ENCODE measurements at regions not wholly inside any gene's neighbourhood (a gene's known extent, or its start where the extent isn't known, plus 50 kb on each side); places are given as distances from the start of the nearest gene placed in this dataset.
"Not testable (repeated sequence)": the region's sequence is repeated elsewhere in the genome, so short reads cannot be mapped to it uniquely, and the experiment has no call there.

- no peaks in the 10 kb centered on the region for H3K36me3 ChIP-seq (ENCODE audit: control insufficient read depth, insufficient read depth, low read length)
- CTCF ChIA-PET, result no interaction called here
Measured at GRCh38 chr4:3612934-3613333, 80.7 kb upstream of the LRPAP1 start.

GRCh38 chr4:3612281-3612680 is 80.1 kb upstream of the LRPAP1 start:
- no peaks in the 10 kb centered on the region for H3K36me3 ChIP-seq (ENCODE audit: control insufficient read depth, insufficient read depth, low read length)
- Mint-ChIP-seq H3K36me3 (ENCODE audit: insufficient read depth, unreplicated experiment) (no peaks in the 10 kb centered on the region), H3K4me1 (ENCODE audit: low read depth, unreplicated experiment) (no peaks in the 10 kb centered on the region), H3K9me3 (ENCODE audit: unreplicated experiment) (peaks cover 10% of the 10 kb centered on the region), H3K27ac (ENCODE audit: unreplicated experiment) (no peak overlapping the region), H3K27me3 (ENCODE audit: insufficient read depth, unreplicated experiment) (no peaks in the 10 kb centered on the region), H3K4me3 (ENCODE audit: unreplicated experiment) (no peak overlapping the region)
- no TSS peak for BruUV-seq (replicated peaks)
- ChIA-PET CTCF (no interaction called here), POLR2A (no interaction called here)
- intact Hi-C loops (cut with micrococcal nuclease; ENCODE audit: unreplicated experiment), result no loop called here
- no peak for TF ChIP-seq CTCF (IDR thresholded peaks at IDR 0.05; ENCODE audit: insufficient read depth in 1 of 2, low read depth in 1 of 2, low read length in 1 of 2, severe bottlenecking in 1 of 2, unreplicated experiment in 1 of 2)
- H3K27me3 ChIP-seq (replicated peaks; ENCODE audit: control insufficient read depth, insufficient read depth, low read length), result no peaks in the 10 kb centered on the region
- no peak overlapping the region for H3K4me3 ChIP-seq (ENCODE audit: low read depth, low read length)
- no peak for DNase-seq
- no peaks in the 10 kb centered on the region for H3K9me3 ChIP-seq
- no peaks in the 10 kb centered on the region for H3K4me1 ChIP-seq

More at GRCh38 chr4:3612934-3613333, 80.7 kb upstream of the LRPAP1 start:
- H3K36me3 Mint-ChIP-seq (ENCODE audit: insufficient read depth, unreplicated experiment), result no peaks in the 10 kb centered on the region
- Histone ChIP-seq H3K4me3 (ENCODE audit: low read depth, low read length) (no peak overlapping the region), H3K27me3 (replicated peaks; ENCODE audit: control insufficient read depth, insufficient read depth, low read length) (no peaks in the 10 kb centered on the region), H3K9me3 (no peaks in the 10 kb centered on the region), H3K4me1 (no peaks in the 10 kb centered on the region)
- H3K4me3 Mint-ChIP-seq (ENCODE audit: unreplicated experiment), result no peak overlapping the region
- H3K9me3 Mint-ChIP-seq (ENCODE audit: unreplicated experiment), result peaks cover 10% of the 10 kb centered on the region
- no peak for DNase-seq
- H3K27me3 Mint-ChIP-seq (ENCODE audit: insufficient read depth, unreplicated experiment), result peaks cover 3% of the 10 kb centered on the region
- no peak for TF ChIP-seq CTCF (IDR thresholded peaks at IDR 0.05; ENCODE audit: insufficient read depth in 1 of 2, low read depth in 1 of 2, low read length in 1 of 2, severe bottlenecking in 1 of 2, unreplicated experiment in 1 of 2)
- H3K4me1 Mint-ChIP-seq (ENCODE audit: low read depth, unreplicated experiment), result no peaks in the 10 kb centered on the region
- POLR2A ChIA-PET, result no interaction called here
- H3K27ac Mint-ChIP-seq (ENCODE audit: unreplicated experiment), result no peak overlapping the region
- intact Hi-C loops (cut with micrococcal nuclease; ENCODE audit: unreplicated experiment), result no loop called here
- BruUV-seq (replicated peaks), result no TSS peak

GRCh38 chr4:3611778-3612177 is 79.6 kb upstream of the LRPAP1 start:
- H3K27ac Mint-ChIP-seq (ENCODE audit: unreplicated experiment), result no peak overlapping the region
- H3K4me1 Mint-ChIP-seq (ENCODE audit: low read depth, unreplicated experiment), result no peaks in the 10 kb centered on the region
- peaks cover 10% of the 10 kb centered on the region for H3K9me3 Mint-ChIP-seq (ENCODE audit: unreplicated experiment)
- no peaks in the 10 kb centered on the region for H3K4me1 ChIP-seq
- H3K4me3 ChIP-seq (ENCODE audit: low read depth, low read length), result no peak overlapping the region
- CTCF ChIA-PET, result no interaction called here
- POLR2A ChIA-PET, result no interaction called here
- BruUV-seq (replicated peaks), result no TSS peak
- H3K27me3 ChIP-seq (replicated peaks; ENCODE audit: control insufficient read depth, insufficient read depth, low read length), result no peaks in the 10 kb centered on the region
- intact Hi-C loops (cut with micrococcal nuclease; ENCODE audit: unreplicated experiment), result no loop called here
- DNase-seq, result no peak
- no peaks in the 10 kb centered on the region for H3K27me3 Mint-ChIP-seq (ENCODE audit: insufficient read depth, unreplicated experiment)
- no peaks in the 10 kb centered on the region for H3K36me3 ChIP-seq (ENCODE audit: control insufficient read depth, insufficient read depth, low read length)
- TF ChIP-seq CTCF (IDR thresholded peaks at IDR 0.05; ENCODE audit: insufficient read depth in 1 of 2, low read depth in 1 of 2, low read length in 1 of 2, severe bottlenecking in 1 of 2, unreplicated experiment in 1 of 2), result no peak
- H3K9me3 ChIP-seq, result no peaks in the 10 kb centered on the region
- no peaks in the 10 kb centered on the region for H3K36me3 Mint-ChIP-seq (ENCODE audit: insufficient read depth, unreplicated experiment)
- H3K4me3 Mint-ChIP-seq (ENCODE audit: unreplicated experiment), result no peak overlapping the region

- POLR2A ChIA-PET; H3K4me1 Mint-ChIP-seq (ENCODE audit: low read depth, unreplicated experiment); H3K27me3 ChIP-seq (replicated peaks; ENCODE audit: control insufficient read depth, insufficient read depth, low read length); H3K36me3 ChIP-seq (ENCODE audit: control insufficient read depth, insufficient read depth, low read length); intact Hi-C loops (cut with micrococcal nuclease; ENCODE audit: unreplicated experiment); DNase-seq; H3K4me3 ChIP-seq (ENCODE audit: low read depth, low read length); H3K27ac Mint-ChIP-seq (ENCODE audit: unreplicated experiment); CTCF ChIA-PET; H3K4me3 Mint-ChIP-seq (ENCODE audit: unreplicated experiment); H3K27me3 Mint-ChIP-seq (ENCODE audit: insufficient read depth, unreplicated experiment); H3K4me1 ChIP-seq; H3K36me3 Mint-ChIP-seq (ENCODE audit: insufficient read depth, unreplicated experiment); BruUV-seq (replicated peaks); H3K9me3 ChIP-seq: not testable (repeated sequence)
- peaks cover 10% of the 10 kb centered on the region for H3K9me3 Mint-ChIP-seq (ENCODE audit: unreplicated experiment)
Measured at GRCh38 chr4:3610851-3611250, 78.6 kb upstream of the LRPAP1 start.

GRCh38 chr4:3609905-3610304 is 77.7 kb upstream of the LRPAP1 start:
- H3K27ac Mint-ChIP-seq (ENCODE audit: unreplicated experiment); H3K36me3 ChIP-seq (ENCODE audit: control insufficient read depth, insufficient read depth, low read length); H3K4me1 ChIP-seq; H3K9me3 ChIP-seq; H3K36me3 Mint-ChIP-seq (ENCODE audit: insufficient read depth, unreplicated experiment); BruUV-seq (replicated peaks); H3K27me3 Mint-ChIP-seq (ENCODE audit: insufficient read depth, unreplicated experiment); POLR2A ChIA-PET; H3K4me3 ChIP-seq (ENCODE audit: low read depth, low read length); H3K27me3 ChIP-seq (replicated peaks; ENCODE audit: control insufficient read depth, insufficient read depth, low read length); intact Hi-C loops (cut with micrococcal nuclease; ENCODE audit: unreplicated experiment); DNase-seq; H3K4me1 Mint-ChIP-seq (ENCODE audit: low read depth, unreplicated experiment); CTCF ChIA-PET; H3K4me3 Mint-ChIP-seq (ENCODE audit: unreplicated experiment): not testable (repeated sequence)
- peaks cover 10% of the 10 kb centered on the region for H3K9me3 Mint-ChIP-seq (ENCODE audit: unreplicated experiment)
